ENCODE measurements at regions not wholly inside any gene's neighbourhood (a gene's known extent, or its start where the extent isn't known, plus 50 kb on each side); places are given as distances from the start of the nearest gene placed in this dataset.

DNA sequence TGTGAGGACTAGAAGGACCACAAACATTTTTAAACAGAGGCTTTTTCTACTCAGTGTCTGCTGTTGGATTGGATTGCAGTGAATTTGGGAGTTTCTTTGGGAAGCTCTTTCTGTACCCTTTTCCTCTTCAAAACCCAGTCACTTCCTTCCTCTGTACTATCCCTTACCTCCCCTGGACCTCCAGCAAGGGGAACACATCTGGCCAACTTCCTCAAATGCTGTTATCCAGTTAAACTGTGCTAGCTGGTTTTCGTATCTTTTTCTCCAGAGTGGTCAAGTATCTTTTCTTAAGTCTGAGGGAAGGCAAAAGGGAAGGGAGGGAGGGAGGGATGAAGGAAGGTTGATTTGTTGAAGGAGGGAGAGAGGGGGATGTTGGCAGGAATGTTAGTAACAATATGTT is 99.2 kb upstream of the TNR start:
- Mint-ChIP-seq H3K9me3 (ENCODE audit: unreplicated experiment) (no peaks in the 10 kb centered on the region), H3K4me3 (ENCODE audit: unreplicated experiment) (no peak overlapping the region), H3K36me3 (ENCODE audit: unreplicated experiment) (no peaks in the 10 kb centered on the region), H3K27ac (ENCODE audit: unreplicated experiment) (no peak overlapping the region), H3K4me1 (ENCODE audit: unreplicated experiment) (no peaks in the 10 kb centered on the region), H3K27me3 (ENCODE audit: unreplicated experiment) (peaks cover 31% of the 10 kb centered on the region)
- DNase-seq (ENCODE audit: extremely low spot score, unreplicated experiment): no peak
- TF ChIP-seq CTCF (IDR thresholded peaks at IDR 0.05): no peak

GRCh38 chr1:175841738-175842187 is 98.4 kb upstream of the TNR start:
- Mint-ChIP-seq H3K27me3 (ENCODE audit: unreplicated experiment) (peaks cover 31% of the 10 kb centered on the region), H3K4me1 (ENCODE audit: unreplicated experiment) (no peaks in the 10 kb centered on the region), H3K4me3 (ENCODE audit: unreplicated experiment) (no peak overlapping the region), H3K27ac (ENCODE audit: unreplicated experiment) (no peak overlapping the region), H3K9me3 (ENCODE audit: unreplicated experiment) (no peaks in the 10 kb centered on the region), H3K36me3 (ENCODE audit: unreplicated experiment) (no peaks in the 10 kb centered on the region)
- no peak for DNase-seq (ENCODE audit: extremely low spot score, unreplicated experiment)
- TF ChIP-seq CTCF (IDR thresholded peaks at IDR 0.05): no peak

DNA sequence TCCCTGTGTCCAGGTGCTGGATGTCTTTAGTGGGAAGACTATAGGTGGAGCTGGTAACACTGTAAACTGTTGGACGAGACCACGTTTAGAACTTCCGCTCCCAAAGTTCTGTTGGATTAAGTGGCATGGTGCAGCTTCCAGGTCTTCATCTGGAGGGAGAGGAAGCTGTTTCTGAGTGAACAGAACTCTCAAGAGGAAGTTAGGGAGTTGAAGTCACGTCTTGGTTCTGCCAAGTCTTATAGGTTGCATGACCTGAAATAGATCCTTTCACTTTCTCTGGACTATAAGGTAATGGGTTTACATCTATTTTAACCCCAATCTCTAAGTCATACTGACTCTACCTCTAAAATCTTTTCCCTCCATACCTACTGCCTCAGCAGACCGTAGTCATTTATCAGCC is 97.4 kb upstream of the TNR start:
- no peak for DNase-seq (ENCODE audit: extremely low spot score, unreplicated experiment)
- TF ChIP-seq CTCF (IDR thresholded peaks at IDR 0.05): no peak
- Mint-ChIP-seq H3K36me3 (ENCODE audit: unreplicated experiment) (no peaks in the 10 kb centered on the region), H3K4me1 (ENCODE audit: unreplicated experiment) (no peaks in the 10 kb centered on the region), H3K27me3 (ENCODE audit: unreplicated experiment) (peaks cover 31% of the 10 kb centered on the region), H3K4me3 (ENCODE audit: unreplicated experiment) (no peak overlapping the region), H3K9me3 (ENCODE audit: unreplicated experiment) (no peaks in the 10 kb centered on the region), H3K27ac (ENCODE audit: unreplicated experiment) (no peak overlapping the region)

DNA sequence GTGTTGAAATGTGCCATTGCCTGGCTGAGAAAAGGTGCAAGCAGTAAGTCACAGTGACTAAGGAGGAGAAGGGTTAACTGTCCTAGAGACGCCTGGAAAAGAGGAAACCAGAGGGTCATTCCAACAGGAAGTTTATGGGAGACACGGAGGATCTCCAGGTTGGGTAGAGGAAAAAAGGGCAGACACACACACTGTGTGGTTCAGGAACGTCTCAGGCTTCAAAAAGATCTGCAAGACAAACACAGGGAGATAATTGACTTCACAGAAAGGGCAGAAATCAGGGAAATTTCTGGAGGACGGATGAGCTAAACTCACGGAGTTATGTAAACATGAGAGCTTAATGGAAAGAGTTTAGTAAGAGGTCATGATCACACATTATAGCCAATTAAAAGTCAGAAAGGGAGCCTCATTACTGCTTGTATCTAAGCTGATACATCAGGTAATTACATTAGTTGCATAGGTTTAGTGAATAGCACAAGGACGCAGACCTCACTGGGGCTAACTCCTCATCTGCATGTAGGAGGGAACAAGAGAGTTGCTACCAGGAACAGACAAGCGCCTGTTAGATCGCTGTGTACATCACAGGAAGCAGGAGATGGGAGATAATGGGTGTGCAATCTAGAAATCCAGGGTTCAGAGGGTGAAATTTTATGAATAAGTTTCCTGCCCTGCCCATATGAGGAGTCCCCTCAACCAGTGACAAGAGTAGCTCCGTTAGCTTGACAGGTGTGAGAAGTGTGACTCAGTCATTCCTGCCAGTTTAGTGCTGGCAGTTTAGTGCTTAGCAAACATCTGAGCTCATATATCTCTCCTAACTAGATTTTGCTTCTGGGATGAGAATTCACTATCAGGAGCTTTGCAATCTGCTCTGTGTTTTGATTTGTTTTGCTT is 96.6 kb upstream of the TNR start:
- Mint-ChIP-seq H3K4me1 (ENCODE audit: unreplicated experiment) (no peaks in the 10 kb centered on the region), H3K27ac (ENCODE audit: unreplicated experiment) (no peak overlapping the region), H3K9me3 (ENCODE audit: unreplicated experiment) (no peaks in the 10 kb centered on the region), H3K27me3 (ENCODE audit: unreplicated experiment) (peaks cover 31% of the 10 kb centered on the region), H3K36me3 (ENCODE audit: unreplicated experiment) (no peaks in the 10 kb centered on the region), H3K4me3 (ENCODE audit: unreplicated experiment) (no peak overlapping the region)
- no peak for DNase-seq (ENCODE audit: extremely low spot score, unreplicated experiment)
- TF ChIP-seq CTCF (IDR thresholded peaks at IDR 0.05): no peak

GRCh38 chr1:175834597-175834996 is 91.2 kb upstream of the TNR start:
- no peak for DNase-seq (ENCODE audit: extremely low spot score, unreplicated experiment)
- no peak overlapping the region for H3K4me3 Mint-ChIP-seq (ENCODE audit: unreplicated experiment)
- H3K4me1 Mint-ChIP-seq (ENCODE audit: unreplicated experiment): no peaks in the 10 kb centered on the region
- peaks cover 8% of the 10 kb centered on the region for H3K27me3 Mint-ChIP-seq (ENCODE audit: unreplicated experiment)
- no peaks in the 10 kb centered on the region for H3K36me3 Mint-ChIP-seq (ENCODE audit: unreplicated experiment)
- no peaks in the 10 kb centered on the region for H3K9me3 Mint-ChIP-seq (ENCODE audit: unreplicated experiment)
- no peak overlapping the region for H3K27ac Mint-ChIP-seq (ENCODE audit: unreplicated experiment)
- TF ChIP-seq CTCF (IDR thresholded peaks at IDR 0.05): no peak

Data from osteocyte (in vitro differentiated cells).